ENCODE measurements at regions not wholly inside any gene's neighbourhood (a gene's known extent, or its start where the extent isn't known, plus 50 kb on each side); places are given as distances from the start of the nearest gene placed in this dataset.
"Not testable (repeated sequence)": the region's sequence is repeated elsewhere in the genome, so short reads cannot be mapped to it uniquely, and the experiment has no call there.

- in situ Hi-C loops (cut with HindIII; ENCODE audit: low pct_unique_long_range_greater_than_20kb, low sequenced_read_pairs): no loop called here
- peak; percentile 30 for DNase-seq (ENCODE audit: low read depth, low spot score)
Observed at GRCh38 chr2:57443973-57444521, 602.6 kb upstream of the VRK2 start.

DNA sequence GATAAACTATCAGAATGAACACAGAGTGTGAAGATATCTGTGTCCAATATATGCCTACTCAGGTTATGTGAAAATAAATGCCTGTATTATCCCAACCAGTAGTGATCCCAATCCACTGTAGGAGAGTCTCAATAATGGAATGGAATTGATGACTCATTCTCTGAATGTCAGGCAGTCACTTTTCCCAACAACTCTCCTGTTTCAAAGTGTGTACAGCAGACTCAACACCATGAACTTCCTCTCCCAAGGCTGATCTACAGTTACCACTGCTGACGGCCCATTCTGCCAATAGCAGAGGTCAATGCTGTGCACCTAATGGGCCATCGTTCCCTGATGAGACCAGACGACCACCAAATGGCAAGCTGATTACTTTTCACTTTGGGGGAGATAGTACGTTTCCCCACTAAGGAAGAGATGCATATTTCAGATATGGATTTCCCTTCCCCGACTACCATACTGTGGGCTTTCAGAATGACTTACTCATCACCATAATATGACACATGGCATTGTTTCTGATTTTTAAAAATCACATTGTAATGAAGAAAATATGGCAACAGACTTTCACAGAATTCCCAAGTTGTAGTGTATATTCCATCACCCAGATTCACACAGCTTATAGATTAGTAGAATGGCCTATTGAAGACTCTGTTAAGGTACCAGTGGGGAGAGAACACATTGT is 601.7 kb upstream of the VRK2 start:
- in situ Hi-C loops (cut with HindIII; ENCODE audit: low pct_unique_long_range_greater_than_20kb, low sequenced_read_pairs): no loop called here
- DNase-seq (ENCODE audit: low read depth, low spot score): peak; percentile 39

DNA sequence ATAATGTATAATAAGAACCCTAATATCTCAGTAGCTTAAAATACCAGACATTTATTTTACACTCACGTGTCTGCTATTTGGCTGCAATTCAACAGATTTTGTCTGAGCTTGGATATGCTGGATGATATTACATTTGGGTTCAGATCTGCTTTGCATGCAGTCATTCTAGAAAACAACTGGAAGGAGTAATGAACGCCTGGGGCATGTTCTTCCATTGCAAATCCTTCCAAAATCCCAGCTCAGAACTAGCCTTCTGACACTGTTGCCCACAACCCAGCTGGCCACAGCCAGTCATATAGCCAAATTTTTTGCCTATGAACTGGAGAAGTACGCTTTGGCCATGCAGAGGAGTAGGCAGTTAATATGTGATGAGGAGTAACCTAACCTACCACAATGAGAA is 597.8 kb upstream of the VRK2 start:
- no peak for DNase-seq (ENCODE audit: low read depth, low spot score)
- in situ Hi-C loops (cut with HindIII; ENCODE audit: low pct_unique_long_range_greater_than_20kb, low sequenced_read_pairs): no loop called here

- no peak for DNase-seq (ENCODE audit: low read depth, low spot score)
Observed at GRCh38 chr2:57450170-57450569, 596.4 kb upstream of the VRK2 start.

DNA sequence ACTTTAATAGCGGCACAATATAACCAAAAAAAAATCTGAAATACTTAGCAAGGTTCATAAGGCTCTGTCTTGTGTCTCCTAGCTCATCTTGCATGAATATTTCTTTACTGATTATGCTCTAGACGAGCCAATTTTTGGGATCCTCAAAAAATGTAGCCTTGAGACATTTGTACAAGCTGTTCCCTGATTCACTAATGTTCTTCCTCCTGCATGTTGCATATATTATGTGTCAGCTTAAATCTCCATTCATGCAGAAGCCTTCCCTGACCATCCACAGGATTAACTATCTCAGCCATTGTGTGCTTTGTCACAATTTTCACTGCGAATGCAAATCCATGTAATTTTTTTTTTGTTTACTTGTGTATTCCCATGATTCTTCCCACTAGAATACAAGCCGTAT is 594.0 kb upstream of the VRK2 start:
- in situ Hi-C loops (cut with HindIII; ENCODE audit: low pct_unique_long_range_greater_than_20kb, low sequenced_read_pairs): no loop called here
- DNase-seq (ENCODE audit: low read depth, low spot score): no peak

More at GRCh38 chr2:57450170-57450569, 596.4 kb upstream of the VRK2 start:
- in situ Hi-C loops (cut with HindIII; ENCODE audit: low pct_unique_long_range_greater_than_20kb, low sequenced_read_pairs): no loop called here

DNA sequence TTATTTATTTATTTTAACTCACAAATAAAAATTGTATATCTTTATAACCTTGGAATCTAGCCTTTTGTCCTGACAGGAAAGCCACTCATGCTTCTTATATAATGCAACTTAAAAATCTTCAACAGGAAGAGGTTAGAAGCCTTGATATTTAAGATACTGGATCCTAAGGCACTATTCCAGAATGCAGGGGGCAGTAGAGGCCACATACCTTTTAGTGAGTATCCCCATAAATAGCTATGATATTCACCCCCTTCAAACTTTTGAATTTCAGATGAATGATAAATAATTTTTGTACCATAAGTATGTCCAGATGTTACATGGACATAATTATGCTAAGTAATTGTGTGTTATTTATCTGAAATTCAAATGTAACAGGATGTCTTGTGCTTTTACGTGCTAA is 592.7 kb upstream of the VRK2 start:
- in situ Hi-C loops (cut with HindIII; ENCODE audit: low pct_unique_long_range_greater_than_20kb, low sequenced_read_pairs): no loop called here
- DNase-seq (ENCODE audit: low read depth, low spot score): peak; percentile 33

DNA sequence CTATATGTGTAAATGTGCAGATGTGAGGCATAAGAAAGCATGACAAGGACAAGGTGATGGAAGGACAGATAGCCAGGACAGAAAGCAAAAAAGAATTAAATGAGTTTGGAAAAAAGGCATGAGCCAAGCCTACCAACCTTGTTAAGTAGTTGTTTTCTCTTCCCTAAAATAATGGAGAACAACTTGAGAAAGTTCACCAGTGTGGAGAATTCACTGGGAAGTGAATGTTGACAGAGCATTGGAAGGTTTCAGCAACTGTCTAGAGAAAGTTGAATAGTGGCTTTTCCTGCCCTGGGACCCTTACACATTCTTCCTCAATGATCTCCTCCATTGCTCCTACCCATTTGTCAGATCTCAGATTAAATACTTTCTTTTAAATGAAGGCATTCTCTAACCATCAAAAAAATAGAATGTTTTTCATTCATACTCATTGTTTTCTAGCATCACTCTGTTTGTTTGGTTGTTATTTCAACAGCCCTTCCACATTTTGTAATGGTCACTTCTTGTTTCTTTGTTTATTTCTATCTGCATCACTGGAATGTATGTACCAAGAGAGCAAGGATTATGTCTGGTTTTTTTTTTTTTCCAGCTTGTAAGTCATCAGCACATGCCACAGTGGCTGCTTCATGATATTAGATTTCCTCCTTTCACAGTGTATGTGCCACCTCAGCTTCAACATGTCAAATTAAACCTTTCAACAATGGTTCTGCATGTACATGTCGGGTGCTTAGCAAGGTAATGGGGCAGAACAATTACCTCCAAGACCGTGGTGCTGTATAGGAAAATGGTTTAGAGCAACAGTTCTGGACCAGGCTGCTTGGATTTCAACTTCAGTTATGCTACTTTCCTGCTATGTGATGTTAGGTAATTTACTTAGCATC is 586.0 kb upstream of the VRK2 start:
- in situ Hi-C loops (cut with HindIII; ENCODE audit: low pct_unique_long_range_greater_than_20kb, low sequenced_read_pairs): no loop called here
- no peak for DNase-seq (ENCODE audit: low read depth, low spot score)

DNA sequence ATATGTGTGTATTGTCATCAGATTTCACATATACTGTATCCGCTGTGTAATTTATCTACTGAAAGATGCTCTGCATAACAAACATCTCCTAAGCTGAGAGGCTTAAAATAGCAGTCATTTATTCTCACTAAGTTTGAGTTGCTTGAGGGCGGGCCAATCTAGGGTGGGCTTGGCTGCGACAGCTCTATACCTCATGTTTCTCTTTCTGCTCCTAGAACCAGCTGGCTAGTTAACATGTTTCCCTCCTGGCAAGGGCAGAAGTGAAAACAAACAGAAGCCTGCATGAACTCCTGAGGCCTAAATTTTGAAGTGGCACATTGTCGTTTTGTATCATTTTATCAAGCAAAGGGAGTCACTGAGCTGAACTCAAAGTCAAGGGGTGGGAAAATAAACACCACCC is 585.0 kb upstream of the VRK2 start:
- in situ Hi-C loops (cut with HindIII; ENCODE audit: low pct_unique_long_range_greater_than_20kb, low sequenced_read_pairs): no loop called here

DNA sequence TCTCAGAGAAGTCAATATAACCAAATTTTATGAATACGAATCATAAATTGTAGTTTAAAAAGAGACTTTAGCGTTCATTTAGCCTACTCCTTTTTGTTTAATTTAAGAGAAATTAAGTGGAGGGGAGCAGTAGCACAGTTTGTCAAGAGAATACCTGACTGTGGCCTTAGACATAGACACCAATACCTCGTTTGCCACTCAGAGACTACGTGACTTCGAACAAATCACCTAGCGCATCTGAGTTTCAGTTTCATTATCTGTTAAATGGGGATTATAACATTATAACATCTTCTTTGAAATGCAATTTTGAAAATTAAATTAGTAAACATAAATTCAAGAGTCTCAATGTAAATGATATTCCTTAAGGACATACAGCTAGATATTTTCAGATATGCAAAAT is 581.5 kb upstream of the VRK2 start:
- DNase-seq (ENCODE audit: low read depth, low spot score): no peak
- in situ Hi-C loops (cut with HindIII; ENCODE audit: low pct_unique_long_range_greater_than_20kb, low sequenced_read_pairs): no loop called here

More for the DNA sequence above, 585.0 kb upstream of the VRK2 start:
- no peak for DNase-seq (ENCODE audit: low read depth, low spot score)

GRCh38 chr2:57465967-57466366 is 580.6 kb upstream of the VRK2 start:
- in situ Hi-C loops (cut with HindIII; ENCODE audit: low pct_unique_long_range_greater_than_20kb, low sequenced_read_pairs): no loop called here
- no peak for DNase-seq (ENCODE audit: low read depth, low spot score)

DNA sequence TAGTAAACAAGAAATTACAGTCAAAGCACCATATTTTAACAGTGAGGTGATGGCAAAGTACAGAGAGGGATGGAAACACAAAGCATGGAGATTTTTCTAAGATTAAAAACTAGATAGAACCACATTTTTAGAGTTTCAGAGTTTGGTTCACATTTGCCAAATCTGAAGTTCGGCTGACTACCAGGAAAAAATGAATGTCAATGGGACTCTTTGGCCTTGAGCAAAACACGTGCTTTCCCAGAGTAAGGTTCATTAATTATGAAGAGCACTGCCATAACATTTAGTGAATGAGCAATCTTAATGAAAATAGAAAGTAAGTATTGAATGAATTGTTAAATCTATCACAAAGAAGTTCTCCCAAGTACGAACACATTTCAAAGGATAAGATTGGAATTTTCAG is 571.2 kb upstream of the VRK2 start:
- DNase-seq (ENCODE audit: low read depth, low spot score): no peak
- in situ Hi-C loops (cut with HindIII; ENCODE audit: low pct_unique_long_range_greater_than_20kb, low sequenced_read_pairs): no loop called here

GRCh38 chr2:57479981-57480380 is 566.6 kb upstream of the VRK2 start:
- DNase-seq (ENCODE audit: low read depth, low spot score): no peak
- in situ Hi-C loops (cut with HindIII; ENCODE audit: low pct_unique_long_range_greater_than_20kb, low sequenced_read_pairs): no loop called here

DNA sequence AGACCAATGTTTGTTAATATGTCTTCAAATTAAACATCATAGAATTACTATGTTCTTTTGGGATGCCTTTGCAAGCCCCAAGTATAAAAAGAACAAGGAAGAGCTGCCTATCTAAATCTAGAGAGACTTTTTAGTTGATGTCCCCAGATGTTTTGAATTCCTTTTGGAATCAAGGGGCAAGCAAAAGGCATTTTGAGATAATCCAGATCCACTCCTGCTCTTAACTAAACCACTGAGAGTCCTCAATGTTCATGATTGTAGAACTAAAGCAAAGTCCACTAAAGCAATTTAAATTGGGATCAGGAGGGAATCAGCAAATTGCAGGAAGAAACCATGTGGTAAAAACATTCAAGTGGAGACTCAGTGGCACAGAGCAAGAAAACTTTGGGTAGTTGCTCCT is 558.5 kb upstream of the VRK2 start:
- DNase-seq (ENCODE audit: low read depth, low spot score): no peak
- in situ Hi-C loops (cut with HindIII; ENCODE audit: low pct_unique_long_range_greater_than_20kb, low sequenced_read_pairs): no loop called here

DNA sequence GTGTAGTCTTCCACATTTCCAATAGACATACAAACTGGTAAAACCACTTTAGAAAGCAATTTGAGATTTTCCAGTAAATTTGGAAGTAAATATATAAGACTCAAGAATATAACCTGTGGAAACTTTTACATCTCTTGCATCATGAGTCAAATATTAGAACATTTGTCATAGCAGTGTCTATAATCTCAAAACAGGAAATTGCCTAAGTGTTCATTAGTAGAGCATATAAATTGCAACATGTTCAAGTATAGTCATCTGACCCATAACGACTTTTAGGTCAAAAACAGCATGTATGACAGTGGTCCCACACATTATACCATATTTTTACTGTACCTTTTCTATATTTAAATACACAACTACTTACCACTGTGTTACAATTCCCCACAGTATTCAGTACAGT is 555.9 kb upstream of the VRK2 start:
- no peak for DNase-seq (ENCODE audit: low read depth, low spot score)
- in situ Hi-C loops (cut with HindIII; ENCODE audit: low pct_unique_long_range_greater_than_20kb, low sequenced_read_pairs): no loop called here

GRCh38 chr2:57491213-57491612 is 555.4 kb upstream of the VRK2 start:
- DNase-seq (ENCODE audit: low read depth, low spot score): no peak
- in situ Hi-C loops (cut with HindIII; ENCODE audit: low pct_unique_long_range_greater_than_20kb, low sequenced_read_pairs): no loop called here

DNA sequence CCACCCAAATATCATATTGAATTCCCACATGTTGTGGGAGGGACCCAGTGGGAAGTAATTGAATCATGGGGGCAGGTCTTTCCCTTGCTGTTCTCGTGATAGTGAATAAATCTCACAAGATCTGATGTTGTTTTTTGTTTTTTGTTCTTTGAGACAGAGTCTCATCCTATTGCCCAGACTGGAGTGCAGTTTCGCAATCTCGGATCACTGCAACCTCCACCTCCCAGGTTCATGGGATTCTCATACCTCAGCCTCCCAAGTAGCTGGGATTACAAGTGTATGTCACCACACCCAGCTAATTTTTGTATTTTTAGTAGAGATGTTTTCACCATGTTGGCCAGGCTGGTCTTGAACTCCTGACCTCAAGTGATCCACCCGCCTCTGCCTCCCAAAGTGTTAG is 552.6 kb upstream of the VRK2 start:
- DNase-seq (ENCODE audit: low read depth, low spot score); in situ Hi-C loops (cut with HindIII; ENCODE audit: low pct_unique_long_range_greater_than_20kb, low sequenced_read_pairs): not testable (repeated sequence)

GRCh38 chr2:57497489-57498096 is 549.0 kb upstream of the VRK2 start:
- DNase-seq (ENCODE audit: low read depth, low spot score): peak; percentile 78
- in situ Hi-C loops (cut with HindIII; ENCODE audit: low pct_unique_long_range_greater_than_20kb, low sequenced_read_pairs): no loop called here

GRCh38 chr2:57504787-57505186 is 541.8 kb upstream of the VRK2 start:
- in situ Hi-C loops (cut with HindIII; ENCODE audit: low pct_unique_long_range_greater_than_20kb, low sequenced_read_pairs): no loop called here
- DNase-seq (ENCODE audit: low read depth, low spot score): no peak

Data from SK-MEL-5 (cell line).